ENCODE measurements at regions not wholly inside any gene's neighbourhood (a gene's known extent, or its start where the extent isn't known, plus 50 kb on each side); places are given as distances from the start of the nearest gene placed in this dataset.

- WGBS: 74% methylated on average over 2 of the region's 3 CpGs
- H3K9ac ChIP-seq (ENCODE audit: low read depth, low read length): no peak overlapping the region
- no peaks in the 10 kb centered on the region for H3K9me3 ChIP-seq (ENCODE audit: insufficient read depth, low read depth, low read length)
- no peaks in the 10 kb centered on the region for H3K36me3 ChIP-seq (ENCODE audit: insufficient read depth, low read length)
- H3K27me3 ChIP-seq (ENCODE audit: insufficient read depth, low read length): no peaks in the 10 kb centered on the region
- no peak overlapping the region for H3K4me3 ChIP-seq (ENCODE audit: low read length)
- no peak overlapping the region for H3K27ac ChIP-seq (ENCODE audit: low read depth, low read length)
- H3K4me1 ChIP-seq (ENCODE audit: insufficient read depth, low read length): peaks cover 35% of the 10 kb centered on the region
Observed at GRCh38 chr2:128487650-128488387, 169.2 kb upstream of the HS6ST1 start.

DNA sequence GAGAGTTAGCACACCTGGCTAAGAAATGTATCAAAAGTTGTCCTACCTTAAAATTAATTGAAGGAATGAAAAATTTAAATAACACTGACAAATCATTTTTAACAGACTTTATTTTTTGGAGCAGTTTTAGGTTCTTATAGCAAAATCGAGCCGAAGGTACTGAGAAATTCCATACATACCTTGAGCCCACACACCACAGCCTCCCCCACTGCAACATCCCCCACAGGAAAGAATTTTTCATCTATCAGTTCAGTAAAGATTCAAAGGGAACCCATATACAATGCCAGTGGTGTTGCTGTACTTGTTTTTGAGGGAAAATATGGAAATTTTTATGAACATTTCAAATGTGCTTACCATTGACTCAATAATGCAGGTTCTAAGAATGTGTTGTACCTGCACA, 169.8 kb upstream of the HS6ST1 start:
- no peaks in the 10 kb centered on the region for H3K27me3 ChIP-seq (ENCODE audit: insufficient read depth, low read length)
- H3K9me3 ChIP-seq (ENCODE audit: insufficient read depth, low read depth, low read length): no peaks in the 10 kb centered on the region
- no peak overlapping the region for H3K4me3 ChIP-seq (ENCODE audit: low read length)
- H3K36me3 ChIP-seq (ENCODE audit: insufficient read depth, low read length): no peaks in the 10 kb centered on the region
- H3K4me1 ChIP-seq (ENCODE audit: insufficient read depth, low read length): peaks cover 35% of the 10 kb centered on the region
- H3K9ac ChIP-seq (ENCODE audit: low read depth, low read length): no peak overlapping the region
- WGBS: 68% methylated on average over 2 of the region's 2 CpGs
- no peak overlapping the region for H3K27ac ChIP-seq (ENCODE audit: low read depth, low read length)

DNA sequence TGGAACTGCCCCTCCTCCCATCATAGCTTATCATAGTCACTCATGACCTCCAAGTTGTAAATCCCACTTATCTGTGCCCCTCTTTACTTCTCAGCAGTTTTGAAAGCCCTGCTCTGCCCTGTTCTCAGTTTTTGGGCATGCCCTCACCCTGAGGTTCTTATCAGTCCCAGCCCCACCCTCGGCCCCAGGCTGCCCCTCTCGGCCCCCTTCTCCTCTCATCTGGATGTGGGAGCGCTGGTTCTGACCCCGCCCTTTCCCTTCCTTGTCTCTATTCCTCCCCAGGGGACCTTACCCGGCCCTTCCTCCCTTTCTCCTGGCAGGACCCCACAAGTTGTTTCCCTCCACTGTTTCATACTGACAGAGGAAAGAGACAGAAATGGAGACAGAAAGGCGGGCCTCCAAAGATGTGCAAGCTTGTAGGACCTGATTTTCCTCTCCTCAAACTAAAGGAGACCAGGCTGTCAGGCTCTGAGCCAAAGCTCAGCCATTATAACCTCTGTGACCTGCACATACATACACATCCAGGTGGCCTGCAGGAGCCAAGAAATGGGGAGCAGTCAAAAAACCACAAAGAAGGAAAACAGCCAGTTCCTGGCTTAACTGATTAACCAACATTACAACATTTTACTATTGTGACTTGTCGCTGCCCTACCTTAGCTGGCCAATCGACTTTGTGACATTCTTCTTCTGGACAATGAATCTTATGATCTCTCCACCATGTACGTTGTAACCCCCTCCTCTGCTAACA, 171.0 kb upstream of the HS6ST1 start:
- Histone ChIP-seq H3K4me1 (ENCODE audit: insufficient read depth, low read length) (peaks cover 37% of the 10 kb centered on the region), H3K27ac (ENCODE audit: low read depth, low read length) (no peak overlapping the region), H3K4me3 (ENCODE audit: low read length) (no peak overlapping the region), H3K9me3 (ENCODE audit: insufficient read depth, low read depth, low read length) (no peaks in the 10 kb centered on the region), H3K36me3 (ENCODE audit: insufficient read depth, low read length) (no peaks in the 10 kb centered on the region), H3K9ac (ENCODE audit: low read depth, low read length) (no peak overlapping the region), H3K27me3 (ENCODE audit: insufficient read depth, low read length) (no peaks in the 10 kb centered on the region)
- WGBS: 60% methylated on average over 9 of the region's 9 CpGs

- H3K4me1 ChIP-seq (ENCODE audit: insufficient read depth, low read length): peaks cover 37% of the 10 kb centered on the region
- WGBS: 84% methylated on average over 5 of the region's 5 CpGs
- no peaks in the 10 kb centered on the region for H3K36me3 ChIP-seq (ENCODE audit: insufficient read depth, low read length)
- H3K4me3 ChIP-seq (ENCODE audit: low read length): no peak overlapping the region
- no peaks in the 10 kb centered on the region for H3K27me3 ChIP-seq (ENCODE audit: insufficient read depth, low read length)
- H3K27ac ChIP-seq (ENCODE audit: low read depth, low read length): no peak overlapping the region
- H3K9me3 ChIP-seq (ENCODE audit: insufficient read depth, low read depth, low read length): no peaks in the 10 kb centered on the region
- H3K9ac ChIP-seq (ENCODE audit: low read depth, low read length): no peak overlapping the region
Observed at GRCh38 chr2:128490321-128490720, 171.7 kb upstream of the HS6ST1 start.

- H3K9me3 ChIP-seq (ENCODE audit: insufficient read depth, low read depth, low read length): no peaks in the 10 kb centered on the region
- WGBS: 76% methylated on average over 12 of the region's 12 CpGs
- no peak overlapping the region for H3K4me3 ChIP-seq (ENCODE audit: low read length)
- H3K27ac ChIP-seq (ENCODE audit: low read depth, low read length): peak overlapping the region; percentile 93; the same call in 1 of the 2 replicates
- no peaks in the 10 kb centered on the region for H3K36me3 ChIP-seq (ENCODE audit: insufficient read depth, low read length)
- no peaks in the 10 kb centered on the region for H3K27me3 ChIP-seq (ENCODE audit: insufficient read depth, low read length)
- H3K4me1 ChIP-seq (ENCODE audit: insufficient read depth, low read length): peaks cover 37% of the 10 kb centered on the region
- H3K9ac ChIP-seq (ENCODE audit: low read depth, low read length): peak overlapping the region; percentile 2; the same call in 1 of the 2 replicates
Observed at GRCh38 chr2:128490881-128491691, 172.4 kb upstream of the HS6ST1 start.

- Histone ChIP-seq H3K27me3 (ENCODE audit: insufficient read depth, low read length) (no peaks in the 10 kb centered on the region), H3K4me3 (ENCODE audit: low read length) (no peak overlapping the region; the same call in 1 of the 2 replicates), H3K4me1 (ENCODE audit: insufficient read depth, low read length) (peaks cover 37% of the 10 kb centered on the region), H3K9me3 (ENCODE audit: insufficient read depth, low read depth, low read length) (no peaks in the 10 kb centered on the region), H3K36me3 (ENCODE audit: insufficient read depth, low read length) (no peaks in the 10 kb centered on the region), H3K9ac (ENCODE audit: low read depth, low read length) (no peak overlapping the region; the same call in 1 of the 2 replicates), H3K27ac (ENCODE audit: low read depth, low read length) (peak overlapping the region; percentile 93)
- WGBS: 19% methylated on average over 7 of the region's 7 CpGs
Observed at GRCh38 chr2:128491692-128492244, 173.1 kb upstream of the HS6ST1 start.

- Histone ChIP-seq H3K9me3 (ENCODE audit: insufficient read depth, low read depth, low read length) (no peaks in the 10 kb centered on the region), H3K36me3 (ENCODE audit: insufficient read depth, low read length) (no peaks in the 10 kb centered on the region), H3K9ac (ENCODE audit: low read depth, low read length) (no peak overlapping the region), H3K27me3 (ENCODE audit: insufficient read depth, low read length) (no peaks in the 10 kb centered on the region), H3K27ac (ENCODE audit: low read depth, low read length) (peak overlapping the region; percentile 93; the same call in 1 of the 2 replicates), H3K4me1 (ENCODE audit: insufficient read depth, low read length) (peaks cover 33% of the 10 kb centered on the region), H3K4me3 (ENCODE audit: low read length) (no peak overlapping the region)
- 94% methylated on average over 65 of the region's 65 CpGs for WGBS
Observed at GRCh38 chr2:128492966-128493811, 174.5 kb upstream of the HS6ST1 start.

- no peak overlapping the region for H3K4me3 ChIP-seq (ENCODE audit: low read length)
- no peak overlapping the region for H3K9ac ChIP-seq (ENCODE audit: low read depth, low read length)
- no peak overlapping the region for H3K27ac ChIP-seq (ENCODE audit: low read depth, low read length)
- H3K9me3 ChIP-seq (ENCODE audit: insufficient read depth, low read depth, low read length): no peaks in the 10 kb centered on the region
- WGBS: 93% methylated on average over 15 of the region's 15 CpGs
- H3K27me3 ChIP-seq (ENCODE audit: insufficient read depth, low read length): no peaks in the 10 kb centered on the region
- peaks cover 26% of the 10 kb centered on the region for H3K4me1 ChIP-seq (ENCODE audit: insufficient read depth, low read length)
- no peaks in the 10 kb centered on the region for H3K36me3 ChIP-seq (ENCODE audit: insufficient read depth, low read length)
Observed at GRCh38 chr2:128493880-128494279, 175.2 kb upstream of the HS6ST1 start.

GRCh38 chr2:128494307-128494639, 175.6 kb upstream of the HS6ST1 start:
- no peaks in the 10 kb centered on the region for H3K9me3 ChIP-seq (ENCODE audit: insufficient read depth, low read depth, low read length)
- H3K4me1 ChIP-seq (ENCODE audit: insufficient read depth, low read length): peaks cover 22% of the 10 kb centered on the region
- WGBS: 92% methylated on average over 8 of the region's 8 CpGs
- H3K27me3 ChIP-seq (ENCODE audit: insufficient read depth, low read length): no peaks in the 10 kb centered on the region
- no peaks in the 10 kb centered on the region for H3K36me3 ChIP-seq (ENCODE audit: insufficient read depth, low read length)
- H3K4me3 ChIP-seq (ENCODE audit: low read length): no peak overlapping the region
- no peak overlapping the region for H3K27ac ChIP-seq (ENCODE audit: low read depth, low read length)
- H3K9ac ChIP-seq (ENCODE audit: low read depth, low read length): no peak overlapping the region

DNA sequence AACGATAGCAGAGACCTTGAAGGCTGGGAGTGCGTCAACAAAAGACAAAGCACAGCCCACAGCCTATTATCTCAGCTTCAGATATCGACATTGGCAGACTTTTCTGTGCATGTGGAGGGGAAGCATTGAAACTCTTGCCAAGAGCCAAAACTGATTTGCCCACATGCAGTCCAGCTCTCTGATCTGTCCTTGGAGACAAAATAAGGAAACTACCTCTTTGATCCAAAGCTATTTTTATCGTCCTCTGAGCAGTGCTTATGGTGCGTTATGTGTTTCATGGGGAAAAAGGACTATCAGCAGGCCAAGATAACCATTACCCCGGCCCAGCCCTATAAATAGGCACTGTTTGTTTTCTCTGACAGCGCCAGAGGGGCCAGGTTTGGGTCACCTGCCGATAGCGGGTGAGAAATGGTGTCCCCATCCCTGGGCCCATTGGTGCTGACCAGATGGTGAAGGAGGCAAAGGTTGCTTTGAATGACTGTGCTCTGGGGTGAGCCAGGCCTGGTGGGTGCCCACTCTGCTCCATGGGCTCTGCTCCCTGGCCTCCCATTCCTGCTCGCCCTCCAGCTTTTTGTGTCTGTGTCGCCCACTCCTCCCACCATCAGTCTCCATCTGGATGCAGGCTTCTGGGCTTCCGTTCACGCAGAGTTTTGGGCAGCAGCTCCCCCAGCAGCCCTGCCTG, 176.1 kb upstream of the HS6ST1 start:
- Histone ChIP-seq H3K9me3 (ENCODE audit: insufficient read depth, low read depth, low read length) (no peaks in the 10 kb centered on the region), H3K4me3 (ENCODE audit: low read length) (no peak overlapping the region), H3K27ac (ENCODE audit: low read depth, low read length) (no peak overlapping the region), H3K4me1 (ENCODE audit: insufficient read depth, low read length) (peaks cover 18% of the 10 kb centered on the region), H3K9ac (ENCODE audit: low read depth, low read length) (no peak overlapping the region), H3K27me3 (ENCODE audit: insufficient read depth, low read length) (no peaks in the 10 kb centered on the region), H3K36me3 (ENCODE audit: insufficient read depth, low read length) (no peaks in the 10 kb centered on the region)
- 91% methylated on average over 13 of the region's 13 CpGs for WGBS
